Vagina (tissue), 2 donors: ENCODE measurements at regions not wholly inside any gene's neighbourhood (a gene's known extent, or its start where the extent isn't known, plus 50 kb on each side); places are given as distances from the start of the nearest gene placed in this dataset.

Experiments
- CTCF ChIP-seq, 3 experiments: fragments of 450-650 bp in 2 of 3; fragments of 200-600 bp in 1 of 3; sonication (generic) in 1 of 3; IDR thresholded peaks; one replicate each; pipeline ENCODE4 v1.5.1; 2017 to 2019; ENCODE audit warnings: antibody characterized with exemption in 3 of 3, mild to moderate bottlenecking in 2 of 3, moderate library complexity in 2 of 3
- POLR2A ChIP-seq, 2 donors: fragments of 450-650 bp; IDR thresholded peaks; one replicate each; pipeline ENCODE4 v1.6.1; 2017; ENCODE audit warnings: antibody characterized with exemption in 2 of 2, mild to moderate bottlenecking in 2 of 2, moderate library complexity in 2 of 2
- POLR2AphosphoS5 ChIP-seq, 2 donors: sonication (generic); formaldehyde crosslinking; IDR thresholded peaks; one replicate each; pipeline ENCODE4 v1.9.0; 2017; ENCODE audit warnings: antibody characterized with exemption in 2 of 2, mild to moderate bottlenecking in 2 of 2, low read depth in 1 of 2; ENCODE audit not compliant: insufficient read depth in 1 of 2

GRCh38 chr18:22063102-22063501 is 106.3 kb upstream of the GATA6 start:
- TF ChIP-seq CTCF (IDR thresholded peaks at IDR 0.05) (no peak), POLR2AphosphoS5 (IDR thresholded peaks at IDR 0.05; ENCODE audit: insufficient read depth in 1 of 2, low read depth in 1 of 2) (no peak), POLR2A (IDR thresholded peaks at IDR 0.05) (no peak)
